CD4-positive, alpha-beta T cell treated with Interleukin-2 at 100 ng/mL for 4 hours (primary cell): ENCODE measurements at regions not wholly inside any gene's neighbourhood (a gene's known extent, or its start where the extent isn't known, plus 50 kb on each side); places are given as distances from the start of the nearest gene placed in this dataset.
"Not testable (repeated sequence)": the region's sequence is repeated elsewhere in the genome, so short reads cannot be mapped to it uniquely, and the experiment has no call there.

ENCODE experiments used
- DNase-seq: peaks from one replicate; pipeline ENCODE4 v3.0.0-alpha.2; 2020; ENCODE audit warnings: low spot score

DNA sequence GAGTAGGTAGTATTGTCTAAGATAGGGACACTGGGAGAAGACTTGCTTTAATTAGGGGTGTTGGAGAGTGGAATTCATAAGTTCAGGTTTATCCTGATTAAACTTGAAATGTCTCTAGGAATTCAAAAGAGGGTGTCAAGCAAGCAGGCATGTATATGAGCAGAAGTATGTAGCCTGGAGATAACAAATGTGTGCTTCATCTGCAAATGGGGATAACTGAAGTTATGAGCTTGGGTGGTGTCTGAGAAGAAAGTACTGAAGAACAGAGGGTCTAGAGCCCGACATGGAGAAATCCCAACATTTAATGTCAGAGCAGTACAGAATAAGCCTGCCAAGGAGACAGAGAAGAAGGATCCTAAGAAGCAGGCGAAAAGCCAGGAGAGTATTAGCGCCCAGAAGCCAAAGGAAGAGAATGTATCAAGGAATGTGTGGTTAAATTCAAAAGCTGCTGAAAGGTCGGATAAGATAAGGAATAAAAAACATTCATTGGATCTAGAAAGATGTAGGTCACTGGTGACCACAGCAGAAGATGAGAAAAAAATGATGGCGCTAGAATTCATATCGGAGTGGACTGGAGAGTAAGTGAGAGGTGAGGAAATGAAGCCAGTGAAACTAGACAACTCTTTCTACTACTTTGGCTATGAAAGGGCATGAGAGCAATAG, 401.5 kb upstream of the PIK3R1 start:
- DNase-seq, result no peak

DNA sequence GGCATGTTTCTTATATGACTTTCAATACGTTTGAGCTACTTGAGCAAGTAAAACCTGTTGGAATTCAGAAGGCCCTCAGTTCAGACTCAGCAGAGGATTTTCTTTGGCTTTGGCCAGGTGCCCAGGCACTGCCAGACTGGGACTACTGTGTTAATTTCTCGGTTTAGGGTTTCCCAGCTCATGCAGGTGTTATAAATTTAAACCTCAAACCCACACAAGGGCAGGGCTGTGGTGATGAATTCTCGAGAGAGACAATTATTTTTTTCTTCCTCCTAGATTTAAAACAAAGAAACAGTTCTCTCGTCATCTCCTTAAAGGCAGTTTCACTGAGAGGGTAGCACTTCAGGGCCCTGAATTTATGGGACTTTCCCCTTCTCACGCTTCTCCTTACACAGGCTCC, 406.0 kb upstream of the PIK3R1 start:
- DNase-seq, result no peak

- no peak for DNase-seq
Measured at GRCh38 chr5:67808340-67808739, 407.2 kb upstream of the PIK3R1 start.

GRCh38 chr5:67807439-67807888, 408.1 kb upstream of the PIK3R1 start:
- DNase-seq, result no peak

GRCh38 chr5:67806654-67807438, 408.7 kb upstream of the PIK3R1 start:
- DNase-seq, result no peak

DNA sequence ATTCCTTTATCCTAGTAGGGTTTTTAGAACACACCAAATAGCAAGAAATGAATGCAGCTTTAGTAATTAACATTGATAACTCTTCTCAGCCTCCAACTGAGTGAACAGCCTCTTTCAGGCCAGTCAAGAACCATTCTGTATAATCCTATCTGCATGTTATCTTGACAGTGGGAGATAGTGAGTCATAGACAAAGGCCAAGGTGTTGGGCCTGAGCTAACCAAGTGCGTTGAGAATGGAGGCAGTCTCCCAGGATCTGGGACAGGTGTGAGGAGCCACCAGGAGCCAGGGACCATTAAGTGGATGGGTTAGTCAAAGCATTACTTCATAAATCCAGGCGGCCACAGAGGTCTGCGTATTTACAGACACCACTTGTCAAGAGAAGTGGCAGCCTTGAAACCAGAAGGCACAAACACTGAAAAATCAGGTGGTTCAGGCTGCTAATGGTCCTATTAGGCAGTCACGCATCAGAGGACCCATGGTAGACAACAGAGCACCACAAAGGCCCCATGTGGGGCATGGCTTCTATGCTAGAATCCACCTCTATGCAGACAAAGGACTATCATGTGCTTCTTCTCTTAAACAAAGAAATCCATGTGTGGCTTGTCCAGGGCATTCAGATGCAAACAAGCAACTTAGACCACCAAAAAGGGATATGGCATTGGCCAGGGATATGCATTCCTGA, 409.7 kb upstream of the PIK3R1 start:
- no peak for DNase-seq

DNA sequence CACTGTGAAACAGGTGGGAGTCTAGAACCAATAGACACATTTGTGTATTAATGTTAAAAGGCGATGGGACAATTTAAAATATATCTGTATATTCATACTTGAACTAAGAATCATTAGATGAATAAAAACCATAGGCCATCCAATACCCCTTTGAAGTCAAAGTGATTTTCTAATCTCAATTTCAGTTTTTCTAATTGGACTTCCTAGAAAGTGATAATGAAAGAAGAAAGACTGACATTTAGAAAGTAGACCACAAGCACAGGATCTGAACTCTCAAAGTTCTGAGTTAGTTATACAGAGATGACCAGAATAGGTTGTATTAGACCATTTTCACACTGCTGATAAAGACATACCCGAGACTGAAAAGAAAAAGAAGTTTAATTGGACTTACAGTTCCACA, 412.8 kb upstream of the PIK3R1 start:
- no peak for DNase-seq

DNA sequence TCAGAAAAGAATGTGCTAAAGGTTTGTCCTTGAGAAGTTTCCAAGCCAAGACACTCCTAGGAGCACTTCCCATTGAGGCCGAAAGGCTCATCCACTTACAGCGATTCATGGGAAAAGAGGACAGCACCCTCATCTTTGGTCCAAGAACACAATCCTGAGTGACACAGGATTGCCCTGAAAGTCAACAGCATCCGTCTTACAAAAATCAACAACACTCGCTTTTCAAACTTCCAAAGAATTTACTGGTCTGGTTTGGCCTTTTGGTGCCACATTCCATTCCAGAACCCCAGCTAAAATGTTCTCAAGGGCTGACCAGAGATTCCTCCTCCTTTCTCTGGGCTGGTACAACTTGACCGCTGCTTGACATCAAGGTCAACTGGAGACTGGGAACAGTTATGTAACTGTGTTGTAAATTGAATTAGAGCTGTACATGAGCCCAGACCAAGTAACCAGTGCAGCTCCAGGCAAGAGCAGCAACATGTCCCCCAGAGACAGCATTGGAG, 415.8 kb upstream of the PIK3R1 start:
- DNase-seq, result no peak

DNA sequence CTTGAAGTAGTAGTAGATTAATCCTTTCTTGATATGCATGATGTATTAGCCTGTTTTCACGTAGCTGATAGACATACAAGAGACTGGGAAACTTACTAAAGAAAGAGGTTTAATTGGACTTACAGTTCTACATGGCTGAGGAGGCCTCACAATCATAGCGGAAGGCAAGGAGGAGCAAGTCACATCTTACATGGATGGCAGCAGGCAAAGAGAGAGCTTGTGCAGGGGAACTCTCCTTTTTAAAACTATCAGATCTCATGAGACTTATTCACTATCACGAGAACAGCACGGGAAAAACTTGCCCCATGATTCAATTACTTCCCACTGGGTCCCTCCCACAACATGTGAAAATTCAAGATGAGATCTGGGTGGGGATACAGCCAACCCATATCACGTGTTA, 417.1 kb upstream of the PIK3R1 start:
- DNase-seq, result not testable (repeated sequence)

DNA sequence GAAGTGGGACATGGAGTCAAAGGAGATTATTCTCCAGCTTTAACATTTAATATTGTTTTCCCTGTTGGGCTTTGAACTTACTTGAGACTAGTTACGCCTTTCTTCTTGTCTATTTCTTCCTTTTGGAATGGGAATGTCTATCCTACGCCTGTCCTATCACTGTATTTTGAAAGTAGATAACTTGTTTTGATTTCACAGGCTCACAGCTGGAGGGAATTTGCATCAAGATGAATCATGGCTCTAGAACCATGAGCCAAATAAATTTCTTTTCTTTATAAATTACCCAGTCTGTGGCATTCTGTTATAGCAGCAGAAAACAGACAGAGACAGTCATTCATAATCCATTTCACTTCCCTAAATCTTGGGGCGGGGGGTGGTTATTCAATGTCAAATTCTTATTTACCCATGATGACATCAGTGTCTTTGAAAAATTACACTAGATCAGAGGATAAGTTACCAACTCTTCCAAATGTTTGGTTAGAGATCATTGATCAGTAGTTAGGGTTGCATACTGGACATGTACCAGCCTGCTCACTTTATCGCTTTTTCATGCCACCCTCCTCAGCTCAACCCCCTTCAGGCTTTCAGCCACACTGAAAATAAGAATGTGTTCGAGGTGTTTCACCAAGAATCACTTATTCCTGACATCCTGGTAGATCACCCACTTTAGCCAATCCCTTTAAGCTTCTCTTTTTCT, 419.6 kb upstream of the PIK3R1 start:
- DNase-seq, result no peak

- no peak for DNase-seq
Measured at GRCh38 chr5:67793966-67794365, 421.6 kb upstream of the PIK3R1 start.

GRCh38 chr5:67793418-67793817, 422.1 kb upstream of the PIK3R1 start:
- DNase-seq, result no peak

GRCh38 chr5:67792891-67793290, 422.7 kb upstream of the PIK3R1 start:
- no peak for DNase-seq

DNA sequence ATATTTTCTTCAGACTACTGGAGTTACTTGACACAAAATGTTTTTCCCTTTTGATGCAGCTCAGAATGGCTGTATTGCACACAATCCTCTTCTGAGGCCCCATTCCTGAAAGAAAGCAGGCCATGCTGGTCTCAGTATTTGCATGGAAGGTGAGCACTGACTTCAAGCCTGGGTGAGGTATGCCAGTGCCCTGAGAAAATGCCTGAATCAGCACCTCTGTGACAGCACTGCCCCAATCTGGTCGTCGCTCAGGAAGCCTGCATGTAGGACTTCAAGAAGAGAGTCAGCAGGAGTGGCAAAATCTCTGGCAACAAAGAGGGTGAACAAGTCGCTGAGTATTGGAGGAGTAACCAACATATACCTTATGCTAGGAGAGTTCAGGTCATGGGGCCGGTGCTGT, 425.2 kb upstream of the PIK3R1 start:
- DNase-seq, result no peak

DNA sequence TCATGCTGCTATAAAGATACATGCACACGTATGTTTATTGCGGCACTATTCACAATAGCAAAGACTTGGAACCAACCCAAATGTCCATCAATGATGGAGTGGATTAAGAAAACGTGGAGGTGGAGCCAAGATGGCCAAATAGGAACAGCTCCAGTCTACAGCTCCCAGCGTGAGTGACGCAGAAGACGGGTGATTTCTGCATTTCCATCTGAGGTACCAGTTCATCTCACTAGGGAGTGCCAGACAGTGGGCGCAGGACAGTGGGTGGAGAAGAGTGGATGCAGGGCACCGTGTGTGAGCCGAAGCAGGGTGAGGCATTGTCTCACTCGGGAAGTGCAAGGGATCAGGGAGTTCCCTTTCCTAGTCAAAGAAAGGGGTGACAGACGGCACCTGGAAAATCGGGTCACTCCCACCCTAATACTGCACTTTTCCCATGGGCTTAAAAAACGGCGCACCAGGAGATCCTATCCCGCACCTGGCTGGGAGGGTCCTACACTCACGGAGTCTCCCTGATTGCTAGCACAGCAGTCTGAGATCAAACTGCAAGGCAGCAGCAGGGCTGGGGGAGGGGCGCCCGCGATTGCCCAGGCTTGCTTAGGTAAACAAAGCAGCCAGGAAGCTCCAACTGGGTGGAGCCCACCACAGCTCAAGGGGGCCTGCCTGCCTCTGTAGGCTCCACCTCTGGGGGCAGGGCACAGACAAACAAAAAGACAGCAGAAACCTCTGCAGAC, 435.5 kb upstream of the PIK3R1 start:
- DNase-seq, result not testable (repeated sequence)

DNA sequence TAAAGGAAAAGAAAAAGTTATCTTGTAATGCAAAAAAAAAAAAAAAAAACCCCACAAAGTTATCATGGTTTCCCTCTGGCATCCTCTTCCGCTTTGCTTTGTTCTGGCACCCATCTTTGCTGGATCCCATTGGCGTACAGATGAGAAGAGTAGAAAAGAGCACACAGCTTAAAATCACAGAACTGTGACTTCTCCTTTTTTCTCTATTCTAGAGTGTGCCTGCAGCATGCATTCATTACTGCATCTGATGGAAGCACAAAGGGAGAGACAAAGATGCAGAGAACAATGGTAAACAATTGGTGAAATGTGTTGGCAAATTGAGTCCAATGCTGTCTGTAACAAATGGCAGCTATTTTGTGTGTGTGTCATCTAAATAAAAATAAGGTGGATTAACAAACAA, 440.8 kb upstream of the PIK3R1 start:
- no peak for DNase-seq

- DNase-seq, result no peak
Measured at GRCh38 chr5:67774267-67774552, 441.3 kb upstream of the PIK3R1 start.

- DNase-seq, result no peak
Measured at GRCh38 chr5:67773411-67774266, 441.9 kb upstream of the PIK3R1 start.

GRCh38 chr5:67771791-67772190, 443.8 kb upstream of the PIK3R1 start:
- DNase-seq, result no peak

GRCh38 chr5:67771221-67771620, 444.3 kb upstream of the PIK3R1 start:
- no peak for DNase-seq
